GM23338 (cell line): ENCODE measurements at regions not wholly inside any gene's neighbourhood (a gene's known extent, or its start where the extent isn't known, plus 50 kb on each side); places are given as distances from the start of the nearest gene placed in this dataset.

Experiments used
- ATAC-seq: fragments of 200-7000 bp; cut with Tn5 transposase; 3 replicates; pipeline ENCODE4 v1.9.1; 2020
- DNase-seq: peaks from one replicate; pipeline ENCODE4 v3.0.0-alpha.2; 2015; ENCODE audit warnings: low spot score
- H2AFZ ChIP-seq: fragments of 200-600 bp; sonication (generic); 2 replicates; pipeline ENCODE4 v1.8.0; 2016; ENCODE audit warnings: antibody characterized with exemption, mild to moderate bottlenecking, moderate library complexity
- H3F3A ChIP-seq: fragments of 200-600 bp; sonication (generic); replicated peaks from 2 replicates; pipeline ENCODE4 v1.8.0; 2017; ENCODE audit warnings: antibody characterized with exemption, mixed run types, low read depth
- H3K27ac ChIP-seq: fragments of 200-600 bp; sonication (generic); 2 replicates; pipeline ENCODE4 v1.6.1; 2016; ENCODE audit warnings: low read depth
- H3K27me3 ChIP-seq: fragments of 200-600 bp; sonication (generic); 2 replicates; pipeline ENCODE4 v1.8.0; 2016; ENCODE audit warnings: mild to moderate bottlenecking, mixed run types, moderate library complexity; ENCODE audit not compliant: insufficient read depth
- H3K36me3 ChIP-seq: fragments of 200-600 bp; sonication (generic); 2 replicates; pipeline ENCODE4 v1.8.0; 2016; ENCODE audit warnings: mild to moderate bottlenecking; ENCODE audit not compliant: insufficient read depth
- H3K4me1 ChIP-seq: fragments of 200-600 bp; sonication (generic); 2 replicates; pipeline ENCODE4 v1.8.0; 2016; ENCODE audit warnings: mild to moderate bottlenecking, moderate library complexity; ENCODE audit not compliant: insufficient read depth
- H3K4me2 ChIP-seq: fragments of 200-600 bp; sonication (generic); 2 replicates; pipeline ENCODE4 v1.7.1; 2017; ENCODE audit warnings: mixed run types
- H3K4me3 ChIP-seq: fragments of 200-600 bp; sonication (generic); 2 replicates; pipeline ENCODE4 v1.6.1; 2016; ENCODE audit warnings: mixed run types
- H3K79me2 ChIP-seq: fragments of 200-600 bp; sonication (generic); replicated peaks from 2 replicates; pipeline ENCODE4 v1.8.0; 2017; ENCODE audit warnings: mild to moderate bottlenecking; ENCODE audit not compliant: insufficient read depth
- H3K9me2 ChIP-seq: fragments of 200-600 bp; sonication (generic); 2 replicates; pipeline ENCODE4 v1.8.0; 2017; ENCODE audit not compliant: insufficient read depth
- H4K20me1 ChIP-seq: fragments of 200-600 bp; sonication (generic); replicated peaks from 2 replicates; pipeline ENCODE4 v1.8.0; 2017; ENCODE audit warnings: mild to moderate bottlenecking; ENCODE audit not compliant: insufficient read depth
- H3K27ac Mint-ChIP-seq: 2 replicates; pipeline ENCODE4 v1.8.0; 2020; ENCODE audit warnings: inconsistent platforms, mild to moderate bottlenecking, moderate library complexity, mixed read lengths
- H3K27me3 Mint-ChIP-seq: 3 replicates; pipeline ENCODE4 v1.8.0; 2022; ENCODE audit warnings: low read depth, mild to moderate bottlenecking, moderate library complexity, mixed read lengths, inconsistent platforms; ENCODE audit not compliant: insufficient read depth, poor library complexity
- H3K36me3 Mint-ChIP-seq: 3 replicates; pipeline ENCODE4 v1.8.0; 2021; ENCODE audit warnings: low read depth, mild to moderate bottlenecking, inconsistent platforms, moderate library complexity, mixed read lengths
- H3K4me1 Mint-ChIP-seq: 3 replicates; pipeline ENCODE4 v1.8.0; 2020; ENCODE audit warnings: mild to moderate bottlenecking, inconsistent platforms, mixed read lengths
- H3K4me3 Mint-ChIP-seq: 3 replicates; pipeline ENCODE4 v1.8.0; 2021; ENCODE audit warnings: moderate library complexity, mild to moderate bottlenecking, inconsistent platforms, mixed read lengths
- H3K9me3 Mint-ChIP-seq: 3 replicates; pipeline ENCODE4 v1.8.0; 2020; ENCODE audit warnings: moderate library complexity, mild to moderate bottlenecking, inconsistent platforms, mixed read lengths
- CREB1 ChIP-seq: fragments of 250-450 bp; sonication (Bioruptor Pico); IDR thresholded peaks from 2 replicates; pipeline ENCODE4 v1.5.0; 2020; ENCODE audit warnings: low read depth, mild to moderate bottlenecking, moderate library complexity
- CTCF ChIP-seq, 2 experiments: fragments of 200-600 bp in 1 of 2; sonication (generic) in 1 of 2; conservative IDR thresholded peaks; 2 replicates each; pipeline versions ENCODE4 v1.5.1 to v1.6.1; 2016 to 2017; ENCODE audit warnings: antibody characterized with exemption in 2 of 2, low read depth in 2 of 2, mild to moderate bottlenecking in 2 of 2, moderate library complexity in 1 of 2
- ETS1 ChIP-seq: IDR thresholded peaks from 2 replicates; pipeline ENCODE4 v1.6.1; 2016; ENCODE audit warnings: antibody characterized with exemption
- EZH2 ChIP-seq: fragments of 200-600 bp; sonication (generic); IDR thresholded peaks from one replicate; pipeline ENCODE4 v1.8.0; 2017; ENCODE audit warnings: antibody characterized with exemption, mild to moderate bottlenecking, low read depth; ENCODE audit not compliant: unreplicated experiment
- EZH2phosphoT487 ChIP-seq: fragments of 200-600 bp; sonication (generic); IDR thresholded peaks from one replicate; pipeline ENCODE4 v1.8.1; 2018; ENCODE audit warnings: antibody characterized with exemption; ENCODE audit not compliant: unreplicated experiment
- JUNB ChIP-seq: IDR thresholded peaks from one replicate; pipeline ENCODE4 v1.6.1; 2016; ENCODE audit warnings: antibody characterized with exemption; ENCODE audit not compliant: unreplicated experiment
- NANOG ChIP-seq: IDR thresholded peaks from 2 replicates; pipeline ENCODE4 v1.6.1; 2016; ENCODE audit warnings: antibody characterized with exemption, borderline replicate concordance
- POLR2AphosphoS5 ChIP-seq: IDR thresholded peaks from 2 replicates; pipeline ENCODE4 v1.6.1; 2016; ENCODE audit warnings: antibody characterized with exemption, low read depth
- STAT1 ChIP-seq: IDR thresholded peaks from one replicate; pipeline ENCODE4 v1.6.1; 2016; ENCODE audit warnings: antibody characterized with exemption; ENCODE audit not compliant: unreplicated experiment
- ZNF114 ChIP-seq: fragments of 250-450 bp; sonication (Bioruptor Pico); IDR thresholded peaks from 2 replicates; pipeline ENCODE4 v1.5.0; 2020; ENCODE audit warnings: mild to moderate bottlenecking, moderate library complexity
- ZNF331 ChIP-seq: fragments of 250-450 bp; sonication (Bioruptor Pico); IDR thresholded peaks from 2 replicates; pipeline ENCODE4 v1.5.0; 2020; ENCODE audit warnings: low read depth, mild to moderate bottlenecking, moderate library complexity
- ZNF462 ChIP-seq: fragments of 250-450 bp; sonication (Bioruptor Pico); IDR thresholded peaks from 2 replicates; pipeline ENCODE4 v1.5.0; 2020; ENCODE audit warnings: mild to moderate bottlenecking, moderate library complexity

GRCh38 chrX:149283853-149284252 is 221.3 kb downstream of the IDS start:
- H3K27ac Mint-ChIP-seq, result no peak overlapping the region
- no peaks in the 10 kb centered on the region; the same call in 2 of the 3 replicates for H3K4me1 Mint-ChIP-seq
- H3K4me3 Mint-ChIP-seq, result no peak overlapping the region
- no peak overlapping the region for H2AFZ ChIP-seq
- H3K27me3 Mint-ChIP-seq, result no peaks in the 10 kb centered on the region
- H3K4me2 ChIP-seq, result no peak overlapping the region
- no peak for DNase-seq
- TF ChIP-seq POLR2AphosphoS5 (no peak), EZH2 (no peak), JUNB (no peak), ETS1 (no peak), NANOG (no peak)
- no peak for ATAC-seq
- H3K36me3 ChIP-seq, result no peaks in the 10 kb centered on the region
- H3K9me2 ChIP-seq, result no peaks in the 10 kb centered on the region
- no peak overlapping the region for H3K4me3 ChIP-seq
- no peaks in the 10 kb centered on the region for H3K4me1 ChIP-seq
- H3F3A ChIP-seq, result no peaks in the 10 kb centered on the region
- no peaks in the 10 kb centered on the region; the same call in 2 of the 3 replicates for H3K9me3 Mint-ChIP-seq
- H3K79me2 ChIP-seq, result no peaks in the 10 kb centered on the region
- no peaks in the 10 kb centered on the region for H3K36me3 Mint-ChIP-seq
- no peaks in the 10 kb centered on the region for H3K27me3 ChIP-seq
- no peaks in the 10 kb centered on the region for H4K20me1 ChIP-seq
- no peak overlapping the region for H3K27ac ChIP-seq

- no peaks in the 10 kb centered on the region for H3K9me2 ChIP-seq
- H3K27me3 Mint-ChIP-seq, result no peaks in the 10 kb centered on the region
- H3K27me3 ChIP-seq, result no peaks in the 10 kb centered on the region
- no peaks in the 10 kb centered on the region for H3K36me3 ChIP-seq
- DNase-seq, result no peak
- H2AFZ ChIP-seq, result no peak overlapping the region
- H3K4me2 ChIP-seq, result no peak overlapping the region
- no peaks in the 10 kb centered on the region for H3F3A ChIP-seq
- H3K4me3 Mint-ChIP-seq, result no peak overlapping the region
- no peak for ATAC-seq
- no peaks in the 10 kb centered on the region for H4K20me1 ChIP-seq
- H3K79me2 ChIP-seq, result no peaks in the 10 kb centered on the region
- H3K9me3 Mint-ChIP-seq, result no peaks in the 10 kb centered on the region; the same call in 2 of the 3 replicates
- no peaks in the 10 kb centered on the region for H3K4me1 ChIP-seq
- H3K4me1 Mint-ChIP-seq, result no peaks in the 10 kb centered on the region; the same call in 2 of the 3 replicates
- H3K27ac ChIP-seq, result no peak overlapping the region
- H3K4me3 ChIP-seq, result no peak overlapping the region
- H3K27ac Mint-ChIP-seq, result no peak overlapping the region
- H3K36me3 Mint-ChIP-seq, result no peaks in the 10 kb centered on the region
- TF ChIP-seq ZNF114 (CRISPR knock-in tag) (no peak), ZNF462 (CRISPR knock-in tag) (no peak), STAT1 (no peak), POLR2AphosphoS5 (no peak), CREB1 (CRISPR knock-in tag) (no peak), JUNB (no peak), EZH2 (no peak), ZNF331 (CRISPR knock-in tag) (no peak), ETS1 (no peak), CTCF (conservative IDR thresholded peaks at IDR 0.05; ENCODE audit: low read depth in 2 of 2) (no peak), NANOG (no peak), EZH2phosphoT487 (no peak)
These were observed 222.2 kb downstream of the IDS start for GRCh38 chrX:149282909-149283308.
